Effector memory CD4-positive, alpha-beta T cell (primary cell): ENCODE measurements at regions not wholly inside any gene's neighbourhood (a gene's known extent, or its start where the extent isn't known, plus 50 kb on each side); places are given as distances from the start of the nearest gene placed in this dataset.

ENCODE experiments used
- DNase-seq, 3 donors: peaks; one replicate each; pipeline ENCODE4 v3.0.0-alpha.2; 2020
- H3K27ac ChIP-seq: 2 replicates; pipeline ENCODE4 v1.7.0; 2013; ENCODE audit warnings: mild to moderate bottlenecking, low read length, moderate library complexity; ENCODE audit not compliant: insufficient read depth, poor library complexity, severe bottlenecking
- H3K27me3 ChIP-seq: replicated peaks from 2 replicates; pipeline ENCODE4 v1.7.0; 2013; ENCODE audit warnings: mild to moderate bottlenecking, low read length; ENCODE audit not compliant: insufficient read depth, control insufficient read depth, poor library complexity, severe bottlenecking
- H3K36me3 ChIP-seq: 2 replicates; pipeline ENCODE4 v1.7.0; 2013; ENCODE audit warnings: mild to moderate bottlenecking, low read length, moderate library complexity; ENCODE audit not compliant: control insufficient read depth, insufficient read depth
- H3K4me1 ChIP-seq: 2 replicates; pipeline ENCODE4 v1.7.0; 2013; ENCODE audit warnings: low read length, mild to moderate bottlenecking; ENCODE audit not compliant: control insufficient read depth, insufficient read depth, poor library complexity, severe bottlenecking
- H3K4me3 ChIP-seq: 2 replicates; pipeline ENCODE4 v1.7.0; 2013; ENCODE audit warnings: low read length, low read depth, mild to moderate bottlenecking; ENCODE audit not compliant: insufficient read depth, poor library complexity, severe bottlenecking
- H3K9me3 ChIP-seq: 2 replicates; pipeline ENCODE4 v1.7.0; 2013; ENCODE audit warnings: mild to moderate bottlenecking, low read length, moderate library complexity; ENCODE audit not compliant: control insufficient read depth

DNA sequence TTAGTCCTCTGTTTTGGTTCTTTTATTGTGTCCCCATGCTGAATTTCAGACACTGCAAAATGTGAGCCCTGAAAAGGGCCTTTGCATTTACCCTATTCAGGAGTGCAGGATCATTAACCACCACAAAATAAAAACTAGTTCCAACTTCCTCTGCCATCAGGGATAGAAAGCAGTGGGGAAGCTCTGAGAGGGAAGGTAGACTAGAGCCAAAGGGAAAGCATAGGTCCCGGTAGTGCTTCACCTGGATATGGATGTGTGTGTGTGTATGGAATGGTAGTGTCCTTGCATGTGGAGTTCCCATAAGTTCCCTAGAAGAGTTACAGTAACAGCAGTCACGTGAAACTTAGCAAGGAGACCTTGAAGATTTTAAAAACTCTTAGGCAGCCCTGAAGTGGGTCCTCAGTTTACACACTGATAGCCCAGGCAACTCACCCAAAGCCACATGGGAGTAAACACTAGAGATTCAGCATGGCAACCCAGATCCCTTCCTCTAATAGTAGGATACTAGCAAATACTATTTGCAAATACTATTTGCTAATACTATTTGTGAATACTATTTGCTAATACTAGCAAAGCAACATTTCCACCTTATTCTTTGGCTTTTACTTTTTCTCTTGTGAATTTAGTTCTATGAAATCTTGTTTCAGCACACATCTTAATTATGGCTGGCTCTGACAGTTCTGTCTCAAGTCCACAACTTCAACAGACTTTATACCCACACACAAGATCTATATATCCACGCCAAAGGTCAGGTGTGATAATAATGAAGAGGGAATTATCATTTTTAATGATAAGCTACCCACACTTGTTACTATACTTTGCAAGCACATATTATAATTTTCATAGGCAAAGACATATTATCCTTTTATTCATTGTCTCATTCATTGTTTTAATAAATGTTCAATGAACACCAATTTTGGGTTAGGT, 70.4 kb upstream of the IFNE start:
- DNase-seq: no peak
- Histone ChIP-seq H3K9me3 (no peaks in the 10 kb centered on the region), H3K27ac (no peak overlapping the region), H3K4me3 (no peak overlapping the region), H3K4me1 (no peaks in the 10 kb centered on the region), H3K27me3 (peaks cover 16% of the 10 kb centered on the region), H3K36me3 (no peaks in the 10 kb centered on the region)

GRCh38 chr9:21553441-21553840, 71.3 kb upstream of the IFNE start:
- H3K9me3 ChIP-seq: no peaks in the 10 kb centered on the region
- H3K27me3 ChIP-seq: peaks cover 16% of the 10 kb centered on the region
- H3K27ac ChIP-seq: no peak overlapping the region
- H3K4me3 ChIP-seq: no peak overlapping the region
- DNase-seq: no peak
- no peaks in the 10 kb centered on the region for H3K36me3 ChIP-seq
- H3K4me1 ChIP-seq: peaks cover under 1% of the 10 kb centered on the region

DNA sequence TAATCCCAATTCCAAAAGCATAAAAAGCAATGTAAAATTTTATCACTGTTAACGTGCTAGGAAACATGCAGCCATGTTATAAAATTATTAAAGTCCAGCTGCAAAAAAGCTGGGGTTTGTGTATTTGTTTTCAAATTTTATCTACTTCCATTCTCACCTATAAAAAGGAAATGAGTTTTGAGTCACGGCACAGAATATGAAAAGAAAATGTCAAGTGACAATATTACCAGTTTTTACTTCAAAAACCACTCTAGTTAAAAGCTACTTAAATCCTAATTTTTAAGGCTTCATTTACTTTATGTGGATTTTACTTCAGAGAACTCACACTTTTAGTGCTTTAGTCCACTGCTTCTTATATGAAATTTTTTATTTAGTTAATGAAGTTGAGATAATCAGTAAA, 72.7 kb upstream of the IFNE start:
- peaks cover 19% of the 10 kb centered on the region for H3K27me3 ChIP-seq
- no peak overlapping the region for H3K4me3 ChIP-seq
- H3K9me3 ChIP-seq: no peaks in the 10 kb centered on the region
- no peak overlapping the region for H3K27ac ChIP-seq
- H3K36me3 ChIP-seq: no peaks in the 10 kb centered on the region
- peaks cover 4% of the 10 kb centered on the region for H3K4me1 ChIP-seq
- DNase-seq: no peak

GRCh38 chr9:21555911-21556310, 73.8 kb upstream of the IFNE start:
- DNase-seq: no peak
- H3K36me3 ChIP-seq: no peaks in the 10 kb centered on the region
- H3K27me3 ChIP-seq: peaks cover 19% of the 10 kb centered on the region
- H3K27ac ChIP-seq: no peak overlapping the region
- H3K4me1 ChIP-seq: peaks cover 4% of the 10 kb centered on the region
- H3K9me3 ChIP-seq: no peaks in the 10 kb centered on the region
- no peak overlapping the region for H3K4me3 ChIP-seq

DNA sequence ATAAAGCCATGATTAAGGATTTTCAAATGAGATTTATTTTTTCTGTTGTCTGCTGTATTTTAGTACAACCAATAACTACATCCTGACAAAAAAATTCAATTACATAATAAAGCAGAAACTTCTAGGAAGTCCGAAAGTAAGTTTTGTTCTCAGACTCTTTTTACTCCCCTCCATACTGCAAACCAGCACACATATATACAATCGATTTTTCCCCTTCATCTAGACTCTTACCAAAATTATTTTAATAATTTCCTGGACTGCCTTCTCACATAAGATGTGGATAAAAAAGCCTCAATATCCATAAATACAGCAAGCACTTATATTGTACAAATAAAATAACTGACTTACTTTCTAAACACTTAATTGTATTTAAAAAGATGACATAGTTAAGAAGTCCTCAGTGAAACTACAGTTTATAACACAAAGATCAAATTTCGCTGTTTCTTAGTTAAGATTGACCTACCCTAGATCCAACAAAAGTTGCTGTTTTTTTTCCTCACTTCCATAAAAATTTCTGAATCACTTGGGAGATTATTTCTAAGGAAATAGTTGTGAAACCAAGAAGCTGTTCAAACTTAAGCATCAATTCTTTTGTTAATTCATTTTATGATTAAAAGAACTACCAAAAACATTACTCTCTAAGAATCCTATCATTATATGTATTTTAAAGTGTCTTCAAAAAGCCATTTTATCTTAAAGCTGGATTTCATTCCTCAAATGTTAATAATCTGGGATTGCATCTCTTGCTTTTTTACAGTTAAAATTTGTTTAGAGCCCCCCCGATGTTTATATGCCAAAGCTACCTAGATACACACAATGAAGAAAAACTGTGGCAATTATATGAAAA, 74.7 kb upstream of the IFNE start:
- H3K4me1 ChIP-seq: peaks cover 4% of the 10 kb centered on the region
- no peak overlapping the region for H3K4me3 ChIP-seq
- H3K27ac ChIP-seq: no peak overlapping the region
- peaks cover 19% of the 10 kb centered on the region for H3K27me3 ChIP-seq
- H3K36me3 ChIP-seq: no peaks in the 10 kb centered on the region
- DNase-seq: no peak
- no peaks in the 10 kb centered on the region for H3K9me3 ChIP-seq

GRCh38 chr9:21557428-21557768, 75.3 kb upstream of the IFNE start:
- DNase-seq: no peak
- H3K4me1 ChIP-seq: peaks cover 4% of the 10 kb centered on the region
- H3K36me3 ChIP-seq: no peaks in the 10 kb centered on the region
- H3K27me3 ChIP-seq: peaks cover 19% of the 10 kb centered on the region
- no peak overlapping the region for H3K4me3 ChIP-seq
- no peaks in the 10 kb centered on the region for H3K9me3 ChIP-seq
- H3K27ac ChIP-seq: no peak overlapping the region

GRCh38 chr9:21558079-21558478, 76.0 kb upstream of the IFNE start:
- Histone ChIP-seq H3K27ac (no peak overlapping the region), H3K9me3 (no peaks in the 10 kb centered on the region), H3K27me3 (peaks cover 19% of the 10 kb centered on the region), H3K36me3 (no peaks in the 10 kb centered on the region), H3K4me3 (no peak overlapping the region), H3K4me1 (peaks cover 4% of the 10 kb centered on the region)
- DNase-seq: no peak

DNA sequence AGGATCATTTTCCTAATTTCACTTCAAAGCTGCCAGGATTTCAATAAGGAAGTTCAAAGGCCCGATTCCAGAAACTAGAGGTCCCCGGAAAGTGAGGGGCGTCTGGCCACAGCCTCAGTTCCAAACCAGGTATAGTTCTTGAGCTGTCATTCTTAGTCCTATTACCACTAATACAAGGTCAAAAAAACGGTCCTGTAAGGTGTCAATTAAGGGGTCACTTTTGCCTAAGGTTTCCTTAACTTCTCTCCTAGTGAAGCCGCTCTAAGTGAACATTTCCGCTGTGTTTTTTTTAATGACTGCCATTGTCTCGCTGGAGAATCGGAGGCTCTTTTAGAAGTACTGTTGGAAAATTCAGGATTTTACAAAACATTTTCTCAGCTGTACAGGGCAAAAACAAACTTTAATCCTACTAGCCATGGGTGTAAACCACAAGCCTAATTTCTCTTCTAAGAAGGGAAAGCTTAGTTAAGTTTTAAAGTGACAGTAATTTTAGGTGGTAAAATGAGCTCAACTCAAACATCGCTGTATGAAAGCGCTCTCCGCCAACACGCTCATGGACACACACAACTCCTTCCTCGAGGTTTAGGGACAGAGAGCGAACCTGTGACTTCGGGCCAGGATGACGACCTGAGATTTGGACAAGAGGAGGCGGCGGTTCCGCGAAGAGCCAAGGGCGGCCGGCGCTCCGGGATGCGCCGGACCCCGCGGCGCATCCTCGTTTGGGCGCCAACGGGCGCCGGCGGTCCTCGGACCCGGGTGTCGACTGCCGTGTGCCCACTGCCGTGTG, 76.7 kb upstream of the IFNE start:
- peaks cover 16% of the 10 kb centered on the region for H3K27me3 ChIP-seq
- peaks cover 4% of the 10 kb centered on the region for H3K4me1 ChIP-seq
- no peak overlapping the region for H3K27ac ChIP-seq
- H3K9me3 ChIP-seq: no peaks in the 10 kb centered on the region
- no peaks in the 10 kb centered on the region for H3K36me3 ChIP-seq
- DNase-seq: no peak
- H3K4me3 ChIP-seq: peak overlapping the region; percentile 75

DNA sequence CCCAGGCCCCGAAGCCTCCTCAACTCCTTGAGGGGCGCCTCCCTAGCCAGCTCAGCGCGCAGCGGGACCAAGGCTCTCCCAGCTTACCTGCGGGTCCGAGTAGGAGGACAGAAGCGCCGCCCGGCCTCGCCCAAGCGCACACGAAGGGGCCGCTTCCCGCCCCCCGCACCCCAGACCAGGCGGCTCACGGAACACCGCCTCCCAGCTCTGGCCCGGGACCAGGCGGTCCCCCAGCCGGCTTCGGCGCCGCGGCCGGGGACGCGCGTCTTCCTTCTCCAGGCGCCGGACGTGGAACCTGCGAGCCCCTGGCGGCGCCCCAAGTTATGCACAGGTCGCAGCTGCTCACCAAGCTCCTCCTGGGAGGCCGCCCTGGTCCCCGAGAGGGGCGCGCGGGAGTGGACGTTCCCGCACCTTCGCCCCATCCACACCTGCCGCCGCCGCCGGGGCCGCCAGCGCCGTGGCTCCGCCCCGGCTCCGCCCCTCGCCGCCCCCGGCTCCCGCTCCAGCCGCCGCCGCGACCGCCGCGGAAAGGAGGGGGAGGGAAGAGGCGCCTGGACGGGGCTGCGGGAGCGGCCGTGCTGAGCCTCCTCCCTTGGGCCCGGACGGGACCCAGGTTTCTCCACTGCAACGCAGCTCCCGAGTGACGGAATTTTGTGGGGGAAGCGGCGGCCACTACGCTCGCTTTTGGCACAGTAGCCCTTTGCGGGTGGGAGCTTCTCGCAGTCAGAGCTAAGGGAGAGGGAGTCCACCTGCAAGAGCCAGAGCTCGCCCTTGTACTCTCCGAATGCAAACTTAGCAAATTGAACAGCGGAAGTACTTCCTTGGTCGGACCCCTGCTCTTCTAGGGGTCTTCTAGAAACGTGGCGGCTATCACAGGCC, 77.5 kb upstream of the IFNE start:
- Histone ChIP-seq H3K4me1 (peaks cover 4% of the 10 kb centered on the region), H3K36me3 (no peaks in the 10 kb centered on the region), H3K9me3 (no peaks in the 10 kb centered on the region), H3K27ac (no peak overlapping the region), H3K4me3 (peak overlapping the region; percentile 75), H3K27me3 (peaks cover 16% of the 10 kb centered on the region)
- peak; percentile 16 to 34 (median 32) for DNase-seq
